K562 (cell line): ENCODE measurements at regions not wholly inside any gene's neighbourhood (a gene's known extent, or its start where the extent isn't known, plus 50 kb on each side); places are given as distances from the start of the nearest gene placed in this dataset.

Experiments used
- MEIS2 ChIP-seq: fragments of 450-650 bp; IDR thresholded peaks from 2 replicates; pipeline ENCODE4 v1.6.1; 2014; ENCODE audit warnings: mild to moderate bottlenecking; ENCODE audit not compliant: partially characterized antibody
- SPI1 ChIP-seq: IDR thresholded peaks from 2 replicates; pipeline ENCODE4 v1.6.1; 2011; ENCODE audit warnings: low read depth, low read length, control low read depth, borderline replicate concordance
- ZBTB11 ChIP-seq, 3 experiments: fragments of 200-800 bp in 1 of 3; fragments of 250-450 bp in 1 of 3; fragments of 450-650 bp in 1 of 3; sonication (Bioruptor Pico) in 1 of 3; sonication (Bioruptor generic) in 1 of 3; formaldehyde crosslinking in 1 of 3; IDR thresholded peaks; 2 replicates each; pipeline versions ENCODE4 v1.6.1 to v1.8.0; 2016 to 2022; ENCODE audit warnings: mild to moderate bottlenecking in 2 of 3, missing genetic modification characterization in 2 of 3, missing compliant biosample characterization in 1 of 3, moderate library complexity in 1 of 3

GRCh38 chr2:57575700-57576268, 470.8 kb upstream of the VRK2 start:
- TF ChIP-seq SPI1 (no peak), ZBTB11 (CRISPR knock-in tag; IDR thresholded peaks at IDR 0.05) (no peak), MEIS2 (no peak)
